RWPE2 (cell line): ENCODE measurements at regions not wholly inside any gene's neighbourhood (a gene's known extent, or its start where the extent isn't known, plus 50 kb on each side); places are given as distances from the start of the nearest gene placed in this dataset.

ENCODE experiments used
- ATAC-seq: fragments of 200-7000 bp; cut with Tn5 transposase; 3 replicates; pipeline ENCODE4 v1.9.1; 2021; ENCODE audit warnings: low read depth
- DNase-seq: peaks from one replicate; pipeline ENCODE4 v3.0.0-alpha.2; 2020; ENCODE audit warnings: low spot score
- H3K27ac ChIP-seq: fragments of 450-650 bp; 2 replicates; pipeline ENCODE4 v1.5.1; 2017; ENCODE audit warnings: mild to moderate bottlenecking; ENCODE audit not compliant: poor library complexity, severe bottlenecking
- H3K27me3 ChIP-seq: fragments of 250-450 bp; sonication (Bioruptor Pico); 2 replicates; pipeline ENCODE4 v1.5.1; 2021; ENCODE audit warnings: mild to moderate bottlenecking, moderate library complexity; ENCODE audit not compliant: insufficient read depth, poor library complexity, severe bottlenecking
- H3K36me3 ChIP-seq: fragments of 250-450 bp; sonication (Bioruptor Pico); 2 replicates; pipeline ENCODE4 v1.5.1; 2020; ENCODE audit warnings: low read depth, mild to moderate bottlenecking, moderate library complexity
- H3K4me1 ChIP-seq: fragments of 250-450 bp; sonication (Bioruptor Pico); 2 replicates; pipeline ENCODE4 v1.5.1; 2021; ENCODE audit warnings: mild to moderate bottlenecking, moderate library complexity; ENCODE audit not compliant: insufficient read depth, poor library complexity, severe bottlenecking
- H3K4me3 ChIP-seq: fragments of 250-450 bp; sonication (Bioruptor Pico); 2 replicates; pipeline ENCODE4 v1.5.1; 2021; ENCODE audit warnings: mild to moderate bottlenecking, moderate library complexity; ENCODE audit not compliant: severe bottlenecking
- H3K9me3 ChIP-seq: fragments of 250-450 bp; sonication (Bioruptor Pico); 2 replicates; pipeline ENCODE4 v1.5.1; 2021; ENCODE audit warnings: mild to moderate bottlenecking, moderate library complexity; ENCODE audit not compliant: severe bottlenecking
- CTCF ChIP-seq: fragments of 450-650 bp; IDR thresholded peaks from one replicate; pipeline ENCODE4 v1.5.1; 2017; ENCODE audit warnings: mild to moderate bottlenecking, moderate library complexity; ENCODE audit not compliant: poor library complexity, severe bottlenecking

DNA sequence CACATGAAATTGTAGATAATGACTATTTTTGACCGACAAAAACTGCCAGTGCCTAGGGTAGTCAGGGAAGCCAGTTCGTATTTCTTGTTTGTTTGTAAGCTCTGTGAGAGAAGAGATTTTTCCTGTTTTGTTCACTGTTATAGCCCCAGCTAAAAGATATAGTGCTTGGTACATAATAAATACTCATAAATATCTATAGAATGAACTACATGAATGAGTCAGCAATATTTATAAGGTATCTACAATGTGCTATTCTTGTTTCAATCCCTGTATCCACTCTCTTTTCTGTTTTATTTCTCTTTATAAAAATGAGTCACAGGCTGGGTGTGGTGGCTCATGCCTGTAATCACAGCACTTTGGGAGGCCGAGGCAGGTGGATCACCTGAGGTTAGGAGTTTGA lies 275.6 kb upstream of the FANCL start:
- ATAC-seq (no peak), DNase-seq (no peak)
- Histone ChIP-seq H3K4me3 (no peak overlapping the region), H3K27me3 (no peaks in the 10 kb centered on the region), H3K4me1 (peaks cover 10% of the 10 kb centered on the region), H3K36me3 (no peaks in the 10 kb centered on the region), H3K27ac (no peak overlapping the region), H3K9me3 (no peaks in the 10 kb centered on the region)
- no peak for TF ChIP-seq CTCF

GRCh38 chr2:58515827-58516573 lies 274.9 kb upstream of the FANCL start:
- ATAC-seq = no peak
- H3K4me3 ChIP-seq = no peak overlapping the region
- H3K9me3 ChIP-seq = no peaks in the 10 kb centered on the region
- H3K36me3 ChIP-seq = no peaks in the 10 kb centered on the region
- H3K4me1 ChIP-seq = peaks cover 10% of the 10 kb centered on the region
- DNase-seq = no peak
- TF ChIP-seq CTCF = no peak
- H3K27me3 ChIP-seq = no peaks in the 10 kb centered on the region
- no peak overlapping the region for H3K27ac ChIP-seq

GRCh38 chr2:58514252-58514651 lies 273.1 kb upstream of the FANCL start:
- no peak for TF ChIP-seq CTCF
- Histone ChIP-seq H3K9me3 (no peaks in the 10 kb centered on the region), H3K4me3 (no peak overlapping the region), H3K27ac (no peak overlapping the region), H3K4me1 (peaks cover 10% of the 10 kb centered on the region), H3K27me3 (no peaks in the 10 kb centered on the region), H3K36me3 (no peaks in the 10 kb centered on the region)
- no peak for DNase-seq
- no peak for ATAC-seq

DNA sequence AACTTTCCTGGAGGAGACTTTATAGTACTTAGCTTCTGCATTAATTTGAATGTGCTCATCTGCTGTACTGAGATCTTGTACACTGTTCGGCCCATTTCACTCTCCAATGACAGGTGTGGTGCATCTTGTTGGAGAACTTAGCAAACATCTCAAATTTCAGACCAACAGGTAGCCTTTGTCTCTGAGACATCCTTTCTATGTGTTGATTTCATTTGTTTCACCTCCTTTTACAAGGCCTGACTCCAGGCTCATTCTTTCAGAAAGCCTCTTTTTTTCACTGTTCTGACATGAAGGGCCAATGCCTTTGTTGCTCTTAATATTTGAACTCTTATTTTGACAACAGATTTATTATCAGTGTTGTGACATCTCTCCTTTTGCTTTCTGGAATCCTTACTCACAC lies 271.8 kb upstream of the FANCL start:
- Histone ChIP-seq H3K27me3 (no peaks in the 10 kb centered on the region), H3K27ac (no peak overlapping the region), H3K4me1 (peaks cover 10% of the 10 kb centered on the region), H3K36me3 (no peaks in the 10 kb centered on the region), H3K9me3 (no peaks in the 10 kb centered on the region), H3K4me3 (no peak overlapping the region)
- no peak for ATAC-seq
- TF ChIP-seq CTCF = no peak
- DNase-seq = no peak

DNA sequence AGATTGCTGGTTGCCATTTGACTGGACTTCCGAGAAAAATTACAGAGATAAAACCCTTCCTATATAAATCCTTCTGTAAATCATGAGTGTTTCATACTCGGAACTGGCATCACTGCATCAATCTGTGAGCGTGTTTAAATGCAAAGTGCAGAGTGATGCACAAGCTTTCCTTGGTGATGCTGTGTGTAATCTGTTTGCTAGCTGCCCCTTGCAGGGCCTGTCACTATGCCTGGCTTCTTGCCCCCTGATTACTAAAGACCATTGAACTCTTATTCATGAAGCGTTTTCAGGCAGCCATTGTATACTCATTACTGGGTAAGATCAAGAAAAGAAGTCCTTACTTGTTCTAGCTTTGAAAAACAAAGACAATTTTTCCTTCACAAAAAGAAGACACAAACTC lies 266.9 kb upstream of the FANCL start:
- H3K36me3 ChIP-seq = no peaks in the 10 kb centered on the region
- H3K27me3 ChIP-seq = no peaks in the 10 kb centered on the region
- H3K4me1 ChIP-seq = no peaks in the 10 kb centered on the region
- no peak for ATAC-seq
- TF ChIP-seq CTCF = no peak
- no peaks in the 10 kb centered on the region for H3K9me3 ChIP-seq
- no peak overlapping the region for H3K27ac ChIP-seq
- H3K4me3 ChIP-seq = no peak overlapping the region
- DNase-seq = no peak
